HG02798 (cell line): ENCODE measurements at regions not wholly inside any gene's neighbourhood (a gene's known extent, or its start where the extent isn't known, plus 50 kb on each side); places are given as distances from the start of the nearest gene placed in this dataset.
A peak's percentile ranks its signal among the peaks of the same experiment; 100 is the strongest.

Experiments
- ATAC-seq: cut with Tn5 transposase; IDR thresholded peaks from one replicate; pipeline ENCODE4 v1.9.1; 2021; ENCODE audit warnings: mild to moderate bottlenecking; ENCODE audit not compliant: unreplicated experiment, poor library complexity

- no peak for ATAC-seq
Measured at GRCh38 chr18:71809711-71810110, 734.4 kb downstream of the CBLN2 start.

DNA sequence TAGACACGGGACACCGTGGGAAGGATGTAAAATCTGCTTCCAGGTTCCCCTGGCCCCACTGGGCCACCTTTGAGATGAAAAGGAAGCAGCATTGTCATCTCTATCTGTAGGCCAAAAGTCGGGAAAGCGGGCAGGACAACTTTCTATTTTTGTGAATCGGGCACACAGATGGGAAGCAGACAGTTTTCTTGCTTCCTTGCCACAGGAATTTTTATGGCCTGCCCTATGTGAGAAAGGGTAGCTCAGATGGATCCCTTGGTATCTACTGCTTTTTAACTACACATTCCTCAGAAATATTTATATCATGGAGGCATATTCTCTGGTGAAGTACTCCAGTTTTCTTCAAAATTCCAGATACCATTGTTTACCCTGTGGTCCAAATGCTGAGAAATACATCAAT is 735.5 kb downstream of the CBLN2 start:
- ATAC-seq, result no peak

DNA sequence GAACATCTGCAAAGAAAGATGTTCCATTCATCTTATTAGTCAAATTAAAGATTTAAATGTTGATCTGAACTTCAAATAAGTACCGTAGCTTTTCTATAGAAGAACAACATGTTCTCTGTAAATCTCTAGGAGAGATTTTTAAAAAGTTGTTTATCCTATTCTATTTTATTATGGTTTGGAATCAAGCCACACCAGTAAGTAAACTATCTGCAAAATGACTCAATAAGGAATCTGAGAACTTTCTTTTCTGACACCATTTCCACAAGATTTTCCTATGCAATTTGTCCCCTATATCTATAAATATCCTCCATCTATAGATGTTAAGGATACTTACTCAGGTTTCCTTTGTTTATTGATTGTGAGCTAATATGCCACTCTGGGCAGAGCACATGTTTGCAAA is 736.6 kb downstream of the CBLN2 start:
- no peak for ATAC-seq

DNA sequence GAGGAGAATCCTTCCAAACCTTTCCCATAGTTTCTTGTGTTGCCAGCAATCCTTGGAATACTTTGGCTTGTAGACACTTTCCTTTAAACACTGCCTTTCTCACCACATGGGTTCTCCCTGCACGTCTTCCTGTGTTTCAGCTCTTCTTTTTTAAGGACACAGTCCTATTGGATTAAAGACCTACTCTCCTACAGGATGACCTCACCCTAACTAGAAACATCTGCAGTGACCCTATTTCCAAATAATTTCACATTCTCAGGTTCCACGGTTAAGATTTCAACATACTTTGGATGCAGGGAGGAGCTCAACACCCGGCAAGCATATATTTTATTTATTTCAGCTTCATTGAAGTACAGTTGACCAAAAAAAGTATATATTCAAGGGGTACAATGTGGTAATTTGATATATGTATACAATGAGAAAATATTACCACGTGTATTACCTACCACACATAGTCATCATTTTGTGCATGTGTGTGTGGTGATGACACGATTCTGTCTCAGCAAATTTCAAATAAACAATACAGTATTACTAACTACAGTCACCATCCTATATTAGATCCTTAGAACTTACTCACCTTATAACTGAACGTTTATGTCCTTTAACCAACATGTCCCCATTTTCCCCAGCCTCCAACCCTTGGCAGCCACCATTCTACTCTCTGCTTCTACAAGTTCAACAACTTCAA is 745.0 kb downstream of the CBLN2 start:
- no peak for ATAC-seq

DNA sequence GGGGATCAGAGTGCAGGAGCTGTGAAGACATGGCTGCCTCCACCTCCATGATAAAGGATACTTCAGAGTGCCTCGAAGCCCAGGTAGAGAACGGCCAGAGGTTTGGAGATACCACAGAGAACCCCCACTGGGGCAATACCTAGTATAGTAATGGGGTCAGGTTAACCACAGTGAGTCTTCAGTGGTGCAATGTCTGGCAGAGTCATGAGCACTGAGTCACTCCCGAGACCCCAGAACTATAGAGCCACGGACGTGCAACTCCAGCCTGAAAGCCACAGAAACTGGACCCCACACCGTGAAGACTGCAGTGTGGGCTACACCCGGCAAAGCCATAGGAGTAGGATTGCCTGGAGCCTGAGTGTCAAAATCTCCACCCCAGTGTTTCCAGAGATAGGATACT is 746.6 kb downstream of the CBLN2 start:
- ATAC-seq, result no peak

GRCh38 chr18:71784777-71785176 is 759.4 kb downstream of the CBLN2 start:
- peak; percentile 65 for ATAC-seq

- no peak for ATAC-seq
Measured at GRCh38 chr18:71760541-71760940, 783.6 kb downstream of the CBLN2 start.

GRCh38 chr18:71754246-71754645 is 789.9 kb downstream of the CBLN2 start:
- no peak for ATAC-seq

- ATAC-seq, result no peak
Measured at GRCh38 chr18:71743634-71744033, 800.5 kb downstream of the CBLN2 start.

DNA sequence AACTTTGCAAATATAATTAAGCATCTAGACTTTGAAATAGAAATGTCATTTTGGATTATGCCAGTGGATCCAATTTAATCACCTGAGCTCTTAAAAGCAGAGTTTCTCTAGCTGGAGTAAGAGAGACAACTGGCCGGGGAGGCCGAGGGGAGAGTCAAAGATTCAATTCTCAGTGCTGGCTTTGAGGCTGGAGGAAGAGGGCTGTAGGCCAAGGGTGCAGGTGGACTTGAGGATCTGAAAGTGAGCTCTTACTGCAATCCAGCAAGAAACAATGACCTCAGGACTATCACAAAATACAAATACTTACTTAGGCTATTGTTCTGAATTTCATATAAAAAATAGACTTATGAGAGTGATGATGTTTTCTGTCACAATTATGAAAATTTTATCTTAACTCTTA is 814.5 kb downstream of the CBLN2 start:
- ATAC-seq, result no peak

GRCh38 chr18:71727909-71728308 is 816.2 kb downstream of the CBLN2 start:
- ATAC-seq, result no peak

DNA sequence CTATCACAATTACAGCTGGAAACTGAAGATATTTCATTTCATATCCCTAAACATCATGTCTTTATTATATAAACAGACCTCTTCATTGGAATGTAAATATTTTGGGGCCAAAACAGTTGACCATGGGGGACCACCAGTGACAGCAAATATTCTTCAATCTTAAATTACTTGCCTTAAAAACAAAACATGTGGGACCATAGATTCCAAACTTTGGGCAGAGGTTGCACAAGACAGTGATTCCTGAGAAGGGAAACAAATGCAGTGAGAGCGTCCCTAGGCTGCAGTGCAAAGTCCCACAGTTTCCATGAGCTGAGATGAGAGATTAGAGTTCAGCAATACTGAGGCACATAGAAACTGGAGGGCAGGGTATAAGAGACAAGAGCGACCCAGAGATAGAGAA is 818.9 kb downstream of the CBLN2 start:
- no peak for ATAC-seq

DNA sequence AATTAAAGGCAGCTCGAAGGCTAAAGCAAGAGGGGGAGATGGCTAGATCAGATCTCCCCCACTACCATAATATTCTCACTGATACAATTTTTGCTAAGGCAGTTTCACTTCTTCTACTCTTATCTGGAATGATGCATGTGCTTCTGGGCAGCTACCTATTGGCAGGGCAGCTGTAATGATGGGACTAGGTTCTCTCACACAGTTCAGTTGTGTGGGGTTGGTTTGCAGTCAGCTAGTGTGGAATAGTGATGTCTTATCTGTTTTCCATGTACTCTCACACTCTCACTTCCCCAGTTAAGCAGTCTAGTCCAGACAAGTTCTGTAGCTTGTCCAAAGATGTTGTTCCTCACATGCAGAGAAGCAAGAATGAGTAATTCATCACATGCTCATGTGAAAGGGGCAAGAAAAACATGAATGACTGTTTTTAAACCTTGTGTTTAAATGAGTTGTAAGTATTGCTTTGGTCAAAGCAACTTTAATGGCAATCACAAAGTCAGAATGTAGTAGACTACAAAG is 836.1 kb downstream of the CBLN2 start:
- no peak for ATAC-seq

DNA sequence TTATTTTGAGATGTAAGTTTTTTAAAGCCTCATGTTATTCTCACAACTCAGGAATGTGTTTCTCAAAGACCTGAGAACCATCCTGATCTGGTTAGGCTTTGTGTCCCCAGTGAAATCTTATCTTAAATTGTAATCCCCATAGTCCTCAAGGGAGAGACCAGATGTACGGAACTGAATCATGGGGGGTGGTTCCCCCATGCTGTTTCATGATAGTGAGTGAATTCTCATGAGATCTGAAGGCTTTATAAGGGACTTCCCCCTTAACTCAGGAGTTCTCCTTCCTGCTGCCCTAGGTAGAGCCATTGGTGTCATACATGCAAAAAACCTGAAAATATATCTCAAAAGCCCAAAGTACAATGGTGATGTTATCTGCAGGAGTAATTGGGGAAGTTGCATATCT is 836.7 kb downstream of the CBLN2 start:
- ATAC-seq, result peak; percentile 42

GRCh38 chr18:71689416-71690160 is 854.6 kb downstream of the CBLN2 start:
- no peak for ATAC-seq

DNA sequence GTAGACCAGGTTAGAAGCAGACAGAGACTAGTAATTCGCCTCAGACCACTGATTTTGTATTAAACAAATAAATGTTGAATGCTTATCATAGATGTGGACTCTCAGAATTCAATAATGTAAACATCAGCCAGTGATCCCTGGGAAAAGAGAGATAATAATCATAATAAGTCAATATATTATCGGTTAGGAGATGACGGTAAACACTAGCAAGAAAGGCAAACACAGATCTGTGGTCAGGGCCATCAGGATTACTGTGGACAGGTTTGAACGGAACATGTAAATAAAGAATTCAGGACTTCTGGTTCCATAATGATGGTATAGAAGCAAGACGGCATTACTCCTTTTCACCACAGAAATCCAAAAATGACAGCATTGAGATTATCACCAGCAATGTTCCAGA is 861.6 kb downstream of the CBLN2 start:
- ATAC-seq, result no peak

DNA sequence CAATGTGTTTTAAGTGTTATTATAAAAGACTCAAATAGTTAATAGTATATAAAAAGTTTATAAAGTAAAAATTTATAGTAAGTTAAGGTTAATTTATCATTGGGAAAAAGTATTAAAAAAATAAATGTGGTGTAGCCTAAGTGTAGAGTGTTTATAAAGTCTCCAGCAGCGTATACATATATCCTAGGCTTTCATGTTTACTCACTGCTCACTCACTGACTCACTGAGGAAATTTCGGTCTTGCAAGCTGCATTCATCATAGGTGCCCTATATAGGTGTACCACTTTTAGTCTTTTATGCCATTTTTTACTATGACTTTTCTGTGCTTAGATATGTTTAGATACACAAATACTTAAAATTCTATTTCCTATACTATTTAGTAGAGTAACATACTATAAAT is 866.0 kb downstream of the CBLN2 start:
- no peak for ATAC-seq

DNA sequence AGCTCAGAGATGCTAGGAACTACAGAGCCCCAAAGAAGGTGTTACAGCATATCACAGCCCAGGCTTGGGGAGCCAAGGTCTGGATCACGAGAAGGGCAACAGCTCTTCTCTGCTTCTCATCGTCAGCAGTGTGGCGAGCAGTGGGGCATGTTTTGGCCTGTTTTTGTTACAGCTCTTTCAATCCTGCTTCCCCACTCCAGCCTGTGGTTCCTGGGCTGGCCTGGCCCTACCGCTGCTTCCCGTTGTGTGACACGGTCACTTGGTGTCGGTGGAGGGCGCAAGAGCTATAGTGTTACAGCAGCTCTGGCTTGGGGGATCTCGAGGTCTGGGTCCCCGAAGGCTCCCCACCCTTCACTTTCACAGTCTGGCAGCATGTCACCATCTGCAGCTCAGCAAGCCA is 870.2 kb downstream of the CBLN2 start:
- ATAC-seq, result no peak

DNA sequence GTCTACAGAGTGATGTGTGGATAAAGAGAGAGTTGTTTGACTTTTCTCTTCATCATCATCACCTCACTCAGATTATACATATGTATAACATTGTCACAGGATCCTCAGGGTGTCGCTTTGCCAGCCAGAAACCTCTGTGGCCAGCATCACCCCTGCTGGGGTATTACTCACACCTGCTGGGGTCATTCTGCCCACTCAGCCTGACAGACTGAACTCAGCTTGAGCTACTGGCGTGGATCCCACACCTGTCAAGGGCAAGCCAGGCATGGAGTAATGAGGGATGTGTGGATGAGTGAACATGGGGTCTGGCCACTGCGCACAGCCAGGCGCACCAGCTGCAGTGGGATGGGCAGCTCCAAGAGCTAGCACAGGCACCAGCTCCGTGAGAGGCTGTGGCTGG is 870.6 kb downstream of the CBLN2 start:
- ATAC-seq, result no peak

DNA sequence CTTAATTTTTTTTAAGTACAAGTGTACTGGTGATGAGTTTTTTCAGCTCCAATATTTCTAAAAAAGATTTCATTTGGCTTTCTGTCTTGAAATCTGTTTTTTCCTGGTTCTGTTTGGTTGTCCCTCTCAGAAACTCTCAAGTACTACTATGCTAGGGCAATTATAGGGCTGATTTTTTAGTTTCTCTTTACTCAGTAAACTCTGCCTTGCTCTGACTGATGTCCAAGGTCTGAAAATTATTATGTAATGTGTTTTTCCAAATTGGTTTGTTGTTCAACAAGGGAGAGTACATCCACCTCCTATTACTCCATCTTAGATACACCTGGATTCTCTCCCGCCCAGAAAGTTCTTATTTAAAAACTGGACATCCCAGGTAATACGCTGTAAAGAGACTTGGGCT is 877.7 kb downstream of the CBLN2 start:
- no peak for ATAC-seq

- ATAC-seq, result no peak
Measured at GRCh38 chr18:71665131-71665530, 879.0 kb downstream of the CBLN2 start.

- no peak for ATAC-seq
Measured at GRCh38 chr18:71643822-71644221, 900.3 kb downstream of the CBLN2 start.
